Panc1 (cell line): ENCODE measurements at regions not wholly inside any gene's neighbourhood (a gene's known extent, or its start where the extent isn't known, plus 50 kb on each side); places are given as distances from the start of the nearest gene placed in this dataset.

Source experiments
- SIN3A ChIP-seq: IDR thresholded peaks from 2 replicates; pipeline ENCODE4 v1.6.1; 2012; ENCODE audit warnings: low read depth, mild to moderate bottlenecking, low read length, moderate library complexity, borderline replicate concordance; ENCODE audit not compliant: insufficient read depth
- TF ChIP-seq, protein P1 (sequence below): fragments of 450-650 bp; IDR thresholded peaks from 2 replicates; pipeline ENCODE4 v1.5.1; 2017; ENCODE audit warnings: mild to moderate bottlenecking

DNA sequence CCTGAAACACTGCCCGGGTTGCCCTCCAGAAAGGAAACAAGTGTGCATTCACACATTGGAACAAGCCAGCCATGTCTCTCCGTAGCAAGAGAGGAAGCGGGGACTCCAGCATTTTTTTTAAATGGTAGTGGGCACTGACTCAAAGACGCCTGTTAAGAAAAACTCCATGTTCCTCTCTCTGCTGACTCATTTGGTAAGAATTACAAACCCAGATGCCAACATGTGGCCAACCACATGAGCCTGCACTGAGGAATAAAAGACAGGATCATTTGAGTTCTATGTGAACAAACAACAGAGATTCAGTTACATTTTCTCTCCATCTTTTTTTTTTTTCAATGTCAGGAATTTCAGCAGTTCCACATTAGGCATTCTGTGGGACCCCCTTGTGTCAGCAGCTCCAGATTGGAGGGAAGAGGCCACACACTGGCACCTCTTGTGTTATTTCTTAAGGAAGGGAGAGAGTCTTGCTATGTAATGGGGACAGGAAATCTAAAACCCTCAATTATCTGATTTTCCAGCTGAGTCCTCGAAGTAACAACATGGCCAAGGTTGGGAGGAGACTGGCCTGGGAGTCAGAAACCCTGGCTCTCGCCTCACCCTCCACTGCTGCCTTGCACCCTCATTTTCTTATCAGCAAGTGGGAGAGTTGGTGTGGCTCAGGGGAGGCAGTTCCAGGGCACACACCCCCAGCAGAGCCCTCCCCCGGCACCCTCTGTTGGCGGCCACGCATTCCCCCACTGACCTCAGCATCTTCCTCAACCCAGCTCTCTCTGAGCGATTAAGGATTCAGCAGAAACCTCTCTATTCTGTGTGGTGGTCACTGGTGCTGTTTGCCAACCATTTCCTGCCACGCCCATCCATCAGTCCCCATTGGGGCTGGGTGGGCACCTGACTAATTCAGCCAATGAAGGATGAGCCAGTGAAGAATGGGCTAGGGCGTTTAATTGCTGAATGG is 173.0 kb downstream of the FOXL1 start:
- TF ChIP-seq, protein P1, sequence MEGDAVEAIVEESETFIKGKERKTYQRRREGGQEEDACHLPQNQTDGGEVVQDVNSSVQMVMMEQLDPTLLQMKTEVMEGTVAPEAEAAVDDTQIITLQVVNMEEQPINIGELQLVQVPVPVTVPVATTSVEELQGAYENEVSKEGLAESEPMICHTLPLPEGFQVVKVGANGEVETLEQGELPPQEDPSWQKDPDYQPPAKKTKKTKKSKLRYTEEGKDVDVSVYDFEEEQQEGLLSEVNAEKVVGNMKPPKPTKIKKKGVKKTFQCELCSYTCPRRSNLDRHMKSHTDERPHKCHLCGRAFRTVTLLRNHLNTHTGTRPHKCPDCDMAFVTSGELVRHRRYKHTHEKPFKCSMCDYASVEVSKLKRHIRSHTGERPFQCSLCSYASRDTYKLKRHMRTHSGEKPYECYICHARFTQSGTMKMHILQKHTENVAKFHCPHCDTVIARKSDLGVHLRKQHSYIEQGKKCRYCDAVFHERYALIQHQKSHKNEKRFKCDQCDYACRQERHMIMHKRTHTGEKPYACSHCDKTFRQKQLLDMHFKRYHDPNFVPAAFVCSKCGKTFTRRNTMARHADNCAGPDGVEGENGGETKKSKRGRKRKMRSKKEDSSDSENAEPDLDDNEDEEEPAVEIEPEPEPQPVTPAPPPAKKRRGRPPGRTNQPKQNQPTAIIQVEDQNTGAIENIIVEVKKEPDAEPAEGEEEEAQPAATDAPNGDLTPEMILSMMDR = no peak
- no peak for TF ChIP-seq SIN3A
